D721Med (cell line): ENCODE measurements at regions not wholly inside any gene's neighbourhood (a gene's known extent, or its start where the extent isn't known, plus 50 kb on each side); places are given as distances from the start of the nearest gene placed in this dataset.
"Not testable (repeated sequence)": the region's sequence is repeated elsewhere in the genome, so short reads cannot be mapped to it uniquely, and the experiment has no call there.

Source experiments
- DNase-seq: peaks from one replicate; pipeline ENCODE4 v3.0.0; 2011; ENCODE audit warnings: low spot score; ENCODE audit not compliant: insufficient read length
- FAIRE-seq: peaks from 2 replicates; lab custom pipeline; 2011; peaks lifted over from hg19 to GRCh38; lab: Jason Lieb, UNC
- TF ChIP-seq, protein P1 (sequence below): IDR thresholded peaks from 2 replicates; pipeline ENCODE4 v1.5.1; 2012; ENCODE audit warnings: mild to moderate bottlenecking, control low read depth; ENCODE audit not compliant: insufficient read depth; ENCODE audit errors: missing control alignments

- DNase-seq (no peak), FAIRE-seq (no peak)
- TF ChIP-seq, protein P1, sequence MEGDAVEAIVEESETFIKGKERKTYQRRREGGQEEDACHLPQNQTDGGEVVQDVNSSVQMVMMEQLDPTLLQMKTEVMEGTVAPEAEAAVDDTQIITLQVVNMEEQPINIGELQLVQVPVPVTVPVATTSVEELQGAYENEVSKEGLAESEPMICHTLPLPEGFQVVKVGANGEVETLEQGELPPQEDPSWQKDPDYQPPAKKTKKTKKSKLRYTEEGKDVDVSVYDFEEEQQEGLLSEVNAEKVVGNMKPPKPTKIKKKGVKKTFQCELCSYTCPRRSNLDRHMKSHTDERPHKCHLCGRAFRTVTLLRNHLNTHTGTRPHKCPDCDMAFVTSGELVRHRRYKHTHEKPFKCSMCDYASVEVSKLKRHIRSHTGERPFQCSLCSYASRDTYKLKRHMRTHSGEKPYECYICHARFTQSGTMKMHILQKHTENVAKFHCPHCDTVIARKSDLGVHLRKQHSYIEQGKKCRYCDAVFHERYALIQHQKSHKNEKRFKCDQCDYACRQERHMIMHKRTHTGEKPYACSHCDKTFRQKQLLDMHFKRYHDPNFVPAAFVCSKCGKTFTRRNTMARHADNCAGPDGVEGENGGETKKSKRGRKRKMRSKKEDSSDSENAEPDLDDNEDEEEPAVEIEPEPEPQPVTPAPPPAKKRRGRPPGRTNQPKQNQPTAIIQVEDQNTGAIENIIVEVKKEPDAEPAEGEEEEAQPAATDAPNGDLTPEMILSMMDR, result no peak
These were observed 1198.2 kb upstream of the AUTS2 start for GRCh38 chr7:68399991-68400590.

DNA sequence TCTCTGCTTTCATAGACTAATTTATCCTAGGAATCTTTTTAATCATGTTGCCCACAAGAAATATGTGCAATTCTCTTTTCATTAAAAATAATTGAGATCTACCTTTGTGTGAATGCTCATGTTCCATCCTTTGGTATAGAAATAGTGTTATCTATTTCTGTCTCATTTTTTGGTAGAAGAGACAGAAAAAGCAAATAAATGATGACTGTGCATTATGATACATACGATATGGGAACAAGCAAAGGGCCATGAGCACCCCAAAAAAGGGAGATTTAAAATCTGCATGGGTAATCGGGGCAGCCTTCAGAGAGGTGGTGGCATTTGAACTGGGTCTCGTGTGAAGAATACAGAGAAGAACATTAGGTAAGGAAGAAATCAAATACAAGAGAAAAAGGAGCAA lies 1197.5 kb upstream of the AUTS2 start:
- FAIRE-seq (no peak), DNase-seq (no peak)
- TF ChIP-seq, protein P1, result no peak

- TF ChIP-seq, protein P1, result no peak
- DNase-seq (no peak), FAIRE-seq (no peak)
These were observed 1197.0 kb upstream of the AUTS2 start for GRCh38 chr7:68401313-68401712.

DNA sequence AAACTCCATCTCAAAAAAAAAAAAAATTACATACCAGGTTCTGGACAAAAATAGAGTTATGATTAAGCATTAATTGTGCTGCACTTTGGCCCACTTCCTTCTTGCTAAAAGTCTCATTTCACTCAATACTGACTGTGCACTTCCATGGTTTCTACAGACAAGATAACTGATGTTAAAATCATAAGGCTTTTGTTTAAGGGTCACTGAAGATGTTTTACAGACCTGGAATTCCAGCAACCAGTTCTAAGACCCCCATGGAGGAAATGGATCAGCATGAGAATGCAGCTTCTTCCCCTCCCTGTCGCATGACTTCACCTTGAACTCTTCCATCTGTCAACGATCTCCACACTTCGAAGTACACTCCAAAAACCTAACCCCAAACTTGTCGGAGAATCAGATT lies 1191.8 kb upstream of the AUTS2 start:
- DNase-seq, result no peak
- FAIRE-seq, result no peak
- TF ChIP-seq, protein P1, result no peak

DNA sequence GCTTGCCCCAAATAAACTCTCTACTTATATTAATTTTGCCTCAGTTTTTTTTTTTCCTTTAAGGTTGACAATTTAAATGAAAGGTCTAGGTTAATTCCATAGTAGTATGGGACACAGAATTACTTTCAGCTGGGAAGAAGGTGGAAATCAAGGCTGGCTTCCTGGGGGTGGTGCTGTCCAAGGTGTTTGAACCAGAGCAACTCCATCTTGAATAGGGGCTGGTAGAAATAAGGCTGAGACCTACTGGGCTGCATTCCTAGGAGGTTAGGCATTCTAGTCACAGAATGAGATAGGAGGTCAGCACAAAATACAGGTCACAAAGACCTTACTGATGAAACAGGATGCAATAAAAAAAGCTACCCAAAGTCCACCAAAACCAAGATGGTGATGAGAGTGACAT lies 1190.8 kb upstream of the AUTS2 start:
- DNase-seq (no peak), FAIRE-seq (no peak)
- TF ChIP-seq, protein P1, result no peak

- FAIRE-seq (no peak), DNase-seq (no peak)
- TF ChIP-seq, protein P1, result no peak
These were observed 1189.4 kb upstream of the AUTS2 start for GRCh38 chr7:68408873-68409272.

GRCh38 chr7:68409851-68410250 lies 1188.4 kb upstream of the AUTS2 start:
- TF ChIP-seq, protein P1, result no peak
- FAIRE-seq (no peak), DNase-seq (no peak)

DNA sequence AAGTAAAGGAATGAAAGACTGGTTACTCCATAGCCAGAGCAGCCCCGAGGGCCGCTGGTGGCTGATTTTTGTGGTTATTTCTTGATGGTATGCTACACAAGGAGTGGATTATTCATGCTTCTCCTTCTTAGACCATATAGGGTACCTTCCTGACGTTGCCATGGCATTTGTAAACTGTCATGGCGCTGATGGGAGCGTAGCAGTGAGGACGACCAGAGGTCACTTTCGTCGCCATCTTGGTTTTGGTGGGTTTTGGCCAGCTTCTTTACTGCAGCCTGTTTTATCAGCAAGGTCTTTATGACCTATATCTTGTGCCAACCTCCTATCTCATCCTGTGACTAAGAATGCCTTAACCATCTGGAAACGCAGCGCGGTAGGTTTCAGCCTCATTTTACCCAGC lies 1187.6 kb upstream of the AUTS2 start:
- DNase-seq, FAIRE-seq: not testable (repeated sequence)
